ENCODE measurements at regions not wholly inside any gene's neighbourhood (a gene's known extent, or its start where the extent isn't known, plus 50 kb on each side); places are given as distances from the start of the nearest gene placed in this dataset.

DNA sequence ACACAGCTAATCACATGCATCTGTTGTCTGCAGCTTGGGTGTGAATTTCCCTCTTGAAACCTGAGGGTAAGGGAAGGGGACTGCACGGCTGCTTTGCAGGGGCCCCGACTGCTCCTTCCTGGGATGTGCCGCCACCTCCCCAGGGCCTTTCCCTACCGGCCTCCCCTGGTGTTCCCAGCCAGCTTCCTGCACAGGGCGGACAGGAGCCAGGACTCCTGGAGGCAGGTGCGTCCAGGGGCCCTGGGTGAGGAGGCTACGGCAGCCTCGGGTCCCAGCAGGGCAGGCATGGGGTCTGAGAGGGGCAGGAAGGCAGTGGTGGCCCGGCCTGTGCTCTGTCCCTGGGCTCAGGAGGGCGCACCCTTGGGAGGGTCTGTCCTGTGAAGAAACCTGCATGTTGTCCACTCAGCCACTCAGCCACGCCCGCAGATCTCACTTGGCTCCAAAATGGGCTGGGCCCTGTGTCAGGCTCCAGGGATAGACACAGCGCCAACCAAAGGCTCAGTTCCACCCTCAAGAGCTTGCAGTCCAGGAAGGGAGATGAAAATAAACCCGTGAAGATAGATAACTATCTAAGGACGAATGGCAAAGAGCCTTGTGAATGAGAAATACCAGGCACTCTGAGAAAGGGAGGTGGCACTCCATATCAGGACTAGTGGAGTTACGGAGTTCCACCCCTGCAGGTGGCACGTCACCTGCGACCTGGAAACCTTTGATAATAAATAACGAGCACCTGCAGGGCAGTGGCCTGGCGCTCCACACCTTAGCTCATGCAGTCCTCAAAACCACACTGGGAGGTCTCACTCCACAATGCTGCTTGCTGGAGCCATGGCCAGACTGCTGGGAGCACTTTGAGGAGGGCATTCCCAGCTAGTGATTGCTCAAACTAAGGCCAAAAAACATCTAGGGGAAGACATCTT is 427.4 kb downstream of the AACS start:
- no peak overlapping the region for H3K4me2 ChIP-seq (ENCODE audit: unreplicated experiment)
- no peaks in the 10 kb centered on the region for H4K20me1 ChIP-seq (ENCODE audit: insufficient read depth)
- no peaks in the 10 kb centered on the region for H3K36me3 ChIP-seq (ENCODE audit: low read depth)
- TF ChIP-seq EZH2phosphoT487 (IDR thresholded peaks at IDR 0.05; ENCODE audit: insufficient read depth, low read depth) (no peak), EZH2 (IDR thresholded peaks at IDR 0.05; ENCODE audit: insufficient read depth, poor library complexity, severe bottlenecking) (no peak)
- 40 to 41% methylated on average over 14 to 20 of the region's 20 CpGs for WGBS, 2 experiments (ENCODE audit: low coverage in 1 of 2, low lambda C conversion rate in 2 of 2, missing lambda C conversion rate in 2 of 2)
- in situ Hi-C loops (cut with MboI) = no loop called here
- no peaks in the 10 kb centered on the region for H3K9me2 ChIP-seq (ENCODE audit: insufficient read depth)
- H3K27ac ChIP-seq = no peak overlapping the region
- no peak overlapping the region for H3K4me3 ChIP-seq
- H3K79me2 ChIP-seq (ENCODE audit: insufficient read depth) = no peaks in the 10 kb centered on the region
- H3K9me3 ChIP-seq (ENCODE audit: low read depth) = no peaks in the 10 kb centered on the region
- H3F3A ChIP-seq (ENCODE audit: insufficient read depth) = no peaks in the 10 kb centered on the region
- no peak overlapping the region for H3K9ac ChIP-seq
- no peaks in the 10 kb centered on the region for H3K27me3 ChIP-seq (replicated peaks; ENCODE audit: insufficient read depth)
- no peak for DNase-seq
- H3K4me1 ChIP-seq (ENCODE audit: insufficient read depth) = no peaks in the 10 kb centered on the region
- no peak overlapping the region for H2AFZ ChIP-seq

DNA sequence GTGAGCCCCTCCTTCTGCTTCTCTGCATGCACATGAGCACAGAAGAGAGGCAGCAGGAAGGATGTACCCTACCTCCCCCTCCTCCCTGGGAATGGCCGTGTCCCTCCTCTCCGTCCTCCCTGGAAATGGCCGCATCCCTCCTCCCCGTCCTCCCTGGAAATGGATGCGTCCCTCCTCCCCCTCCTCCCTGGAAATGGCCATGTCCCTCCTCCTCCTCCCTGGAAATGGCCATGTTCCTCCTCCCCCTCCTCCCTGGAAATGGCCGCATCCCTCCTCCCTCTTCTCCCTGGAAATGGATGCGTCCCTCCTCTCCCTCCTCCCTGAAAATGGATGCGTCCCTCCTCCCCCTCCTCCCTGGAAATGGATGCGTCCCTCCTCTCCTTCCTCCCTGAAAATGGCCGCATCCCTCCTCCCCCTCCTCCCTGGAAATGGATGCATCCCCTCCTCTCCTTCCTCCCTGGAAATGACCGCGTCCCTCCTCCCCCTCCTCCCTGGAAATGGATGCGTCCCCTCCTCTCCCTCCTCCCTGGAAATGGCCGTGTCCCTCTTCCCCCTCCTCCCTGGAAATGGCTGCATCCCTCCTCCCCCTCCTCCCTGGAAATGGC is 428.6 kb downstream of the AACS start:
- in situ Hi-C loops (cut with MboI) = no loop called here
- H3K9me3 ChIP-seq (ENCODE audit: low read depth) = no peaks in the 10 kb centered on the region
- no peak overlapping the region for H2AFZ ChIP-seq
- no peaks in the 10 kb centered on the region for H4K20me1 ChIP-seq (ENCODE audit: insufficient read depth)
- DNase-seq = no peak
- TF ChIP-seq EZH2 (IDR thresholded peaks at IDR 0.05; ENCODE audit: insufficient read depth, poor library complexity, severe bottlenecking) (no peak), EZH2phosphoT487 (IDR thresholded peaks at IDR 0.05; ENCODE audit: insufficient read depth, low read depth) (no peak)
- no peak overlapping the region for H3K4me2 ChIP-seq (ENCODE audit: unreplicated experiment)
- H3K9ac ChIP-seq = no peak overlapping the region
- WGBS, 2 experiments (ENCODE audit: low coverage in 1 of 2, low lambda C conversion rate in 2 of 2, missing lambda C conversion rate in 2 of 2) = 63% methylated on average over 14 of the region's 14 CpGs; no CpG with 5 or more reads in 1 of the 2 experiments
- no peaks in the 10 kb centered on the region for H3K4me1 ChIP-seq (ENCODE audit: insufficient read depth)
- H3K79me2 ChIP-seq (ENCODE audit: insufficient read depth) = no peaks in the 10 kb centered on the region
- no peaks in the 10 kb centered on the region for H3K27me3 ChIP-seq (replicated peaks; ENCODE audit: insufficient read depth)
- no peak overlapping the region for H3K4me3 ChIP-seq
- no peak overlapping the region for H3K27ac ChIP-seq
- no peaks in the 10 kb centered on the region for H3F3A ChIP-seq (ENCODE audit: insufficient read depth)
- H3K36me3 ChIP-seq (ENCODE audit: low read depth) = no peaks in the 10 kb centered on the region
- no peaks in the 10 kb centered on the region for H3K9me2 ChIP-seq (ENCODE audit: insufficient read depth)

DNA sequence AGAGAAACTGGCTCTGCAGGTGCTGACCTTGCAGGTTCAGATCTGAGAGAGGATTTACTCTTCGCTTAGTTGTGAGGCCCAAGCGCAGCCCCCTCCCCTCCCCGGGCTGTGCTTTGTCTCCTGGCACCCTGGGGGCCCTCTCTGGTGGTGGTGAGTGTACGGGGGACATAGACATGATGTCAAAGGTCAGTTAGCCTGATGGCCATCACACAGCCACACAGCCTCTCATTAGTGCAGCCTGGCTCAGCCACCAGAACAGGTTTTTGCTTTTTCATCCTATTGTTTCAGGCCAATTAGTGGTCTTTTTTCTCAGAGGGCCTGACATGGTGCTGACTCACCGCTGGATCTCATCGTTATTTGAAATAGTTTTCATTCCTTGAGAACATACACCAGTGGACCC is 437.9 kb downstream of the AACS start:
- H3K4me3 ChIP-seq = no peak overlapping the region
- H3K9me3 ChIP-seq (ENCODE audit: low read depth) = no peaks in the 10 kb centered on the region
- H3K36me3 ChIP-seq (ENCODE audit: low read depth) = no peaks in the 10 kb centered on the region
- DNase-seq = no peak
- TF ChIP-seq EZH2 (IDR thresholded peaks at IDR 0.05; ENCODE audit: insufficient read depth, poor library complexity, severe bottlenecking) (no peak), EZH2phosphoT487 (IDR thresholded peaks at IDR 0.05; ENCODE audit: insufficient read depth, low read depth) (no peak)
- no peaks in the 10 kb centered on the region for H3F3A ChIP-seq (ENCODE audit: insufficient read depth)
- WGBS, 2 experiments (ENCODE audit: low coverage in 1 of 2, low lambda C conversion rate in 2 of 2, missing lambda C conversion rate in 2 of 2) = 9 to 20% methylated on average over 6 of the region's 6 CpGs
- no peaks in the 10 kb centered on the region for H3K9me2 ChIP-seq (ENCODE audit: insufficient read depth)
- H4K20me1 ChIP-seq (ENCODE audit: insufficient read depth) = no peaks in the 10 kb centered on the region
- H2AFZ ChIP-seq = no peak overlapping the region
- H3K27ac ChIP-seq = no peak overlapping the region
- in situ Hi-C loops (cut with MboI) = no loop called here
- H3K4me2 ChIP-seq (ENCODE audit: unreplicated experiment) = no peak overlapping the region
- H3K79me2 ChIP-seq (ENCODE audit: insufficient read depth) = no peaks in the 10 kb centered on the region
- H3K9ac ChIP-seq = no peak overlapping the region
- H3K27me3 ChIP-seq (replicated peaks; ENCODE audit: insufficient read depth) = no peaks in the 10 kb centered on the region
- H3K4me1 ChIP-seq (ENCODE audit: insufficient read depth) = no peaks in the 10 kb centered on the region

DNA sequence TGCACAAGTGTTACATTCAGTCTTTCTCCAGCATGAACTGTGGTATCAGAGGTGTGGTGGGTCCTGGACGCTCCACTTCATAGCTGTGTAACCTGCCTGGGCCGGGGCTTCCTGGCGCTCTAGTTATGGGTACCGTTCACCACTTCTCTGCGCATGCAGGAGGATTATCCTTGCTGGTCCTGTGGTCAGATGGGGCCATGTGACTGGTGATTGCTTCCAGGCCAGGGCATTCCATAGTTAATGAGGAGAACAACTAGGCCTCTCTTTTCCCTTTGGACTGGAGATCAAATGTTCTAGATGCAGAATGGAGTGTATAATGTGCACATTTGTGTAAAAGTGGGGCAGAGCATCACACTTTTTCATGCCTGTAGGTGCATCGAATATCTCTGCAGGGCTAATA is 444.0 kb downstream of the AACS start:
- H3K4me3 ChIP-seq = no peak overlapping the region
- H3K4me2 ChIP-seq (ENCODE audit: unreplicated experiment) = no peak overlapping the region
- H3K9ac ChIP-seq = no peak overlapping the region
- H3K4me1 ChIP-seq (ENCODE audit: insufficient read depth) = no peaks in the 10 kb centered on the region
- no peak overlapping the region for H3K27ac ChIP-seq
- no peaks in the 10 kb centered on the region for H3K36me3 ChIP-seq (ENCODE audit: low read depth)
- no peaks in the 10 kb centered on the region for H3K79me2 ChIP-seq (ENCODE audit: insufficient read depth)
- H3K9me2 ChIP-seq (ENCODE audit: insufficient read depth) = no peaks in the 10 kb centered on the region
- DNase-seq = no peak
- H2AFZ ChIP-seq = no peak overlapping the region
- TF ChIP-seq EZH2phosphoT487 (IDR thresholded peaks at IDR 0.05; ENCODE audit: insufficient read depth, low read depth) (no peak), EZH2 (IDR thresholded peaks at IDR 0.05; ENCODE audit: insufficient read depth, poor library complexity, severe bottlenecking) (no peak)
- H3F3A ChIP-seq (ENCODE audit: insufficient read depth) = no peaks in the 10 kb centered on the region
- no peaks in the 10 kb centered on the region for H4K20me1 ChIP-seq (ENCODE audit: insufficient read depth)
- H3K27me3 ChIP-seq (replicated peaks; ENCODE audit: insufficient read depth) = no peaks in the 10 kb centered on the region
- in situ Hi-C loops (cut with MboI) = no loop called here
- H3K9me3 ChIP-seq (ENCODE audit: low read depth) = no peaks in the 10 kb centered on the region
- 14 to 20% methylated on average over 6 of the region's 6 CpGs for WGBS, 2 experiments (ENCODE audit: low coverage in 1 of 2, low lambda C conversion rate in 2 of 2, missing lambda C conversion rate in 2 of 2)

Data from GM23248 (cell line).